T-helper 9 cell (primary cell): ENCODE measurements at regions not wholly inside any gene's neighbourhood (a gene's known extent, or its start where the extent isn't known, plus 50 kb on each side); places are given as distances from the start of the nearest gene placed in this dataset.
"Not testable (repeated sequence)": the region's sequence is repeated elsewhere in the genome, so short reads cannot be mapped to it uniquely, and the experiment has no call there.

Experiments used
- DNase-seq: peaks from one replicate; pipeline ENCODE4 v3.0.0-alpha.2; 2020

- DNase-seq: no peak
These were observed 246.0 kb upstream of the PHF14 start for GRCh38 chr7:10727636-10728035.

- no peak for DNase-seq
These were observed 242.4 kb upstream of the PHF14 start for GRCh38 chr7:10731253-10731773.

GRCh38 chr7:10733747-10734146 lies 239.9 kb upstream of the PHF14 start:
- DNase-seq: no peak

- no peak for DNase-seq
These were observed 239.1 kb upstream of the PHF14 start for GRCh38 chr7:10734595-10734994.

GRCh38 chr7:10739401-10739800 lies 234.3 kb upstream of the PHF14 start:
- no peak for DNase-seq

GRCh38 chr7:10740805-10741204 lies 232.9 kb upstream of the PHF14 start:
- no peak for DNase-seq

GRCh38 chr7:10756981-10757380 lies 216.7 kb upstream of the PHF14 start:
- no peak for DNase-seq

GRCh38 chr7:10759120-10759519 lies 214.6 kb upstream of the PHF14 start:
- DNase-seq: no peak

- no peak for DNase-seq
These were observed 205.9 kb upstream of the PHF14 start for GRCh38 chr7:10767771-10768170.

GRCh38 chr7:10770176-10770575 lies 203.5 kb upstream of the PHF14 start:
- no peak for DNase-seq

GRCh38 chr7:10773430-10773829 lies 200.2 kb upstream of the PHF14 start:
- DNase-seq: no peak

GRCh38 chr7:10779465-10780399 lies 193.9 kb upstream of the PHF14 start:
- DNase-seq: no peak

- no peak for DNase-seq
These were observed 193.3 kb upstream of the PHF14 start for GRCh38 chr7:10780400-10780747.

GRCh38 chr7:10786976-10787375 lies 186.7 kb upstream of the PHF14 start:
- DNase-seq: not testable (repeated sequence)

- DNase-seq: no peak
These were observed 184.5 kb upstream of the PHF14 start for GRCh38 chr7:10789170-10789569.

- no peak for DNase-seq
These were observed 182.8 kb upstream of the PHF14 start for GRCh38 chr7:10790910-10791309.

- no peak for DNase-seq
These were observed 179.5 kb upstream of the PHF14 start for GRCh38 chr7:10793995-10794775.

GRCh38 chr7:10797157-10797556 lies 176.5 kb upstream of the PHF14 start:
- no peak for DNase-seq

- no peak for DNase-seq
These were observed 175.6 kb upstream of the PHF14 start for GRCh38 chr7:10798044-10798443.

GRCh38 chr7:10799475-10799874 lies 174.2 kb upstream of the PHF14 start:
- DNase-seq: no peak

GRCh38 chr7:10802011-10802410 lies 171.7 kb upstream of the PHF14 start:
- no peak for DNase-seq

- DNase-seq: no peak
These were observed 171.1 kb upstream of the PHF14 start for GRCh38 chr7:10802526-10802925.

GRCh38 chr7:10803720-10804119 lies 170.0 kb upstream of the PHF14 start:
- DNase-seq: no peak

GRCh38 chr7:10804770-10805169 lies 168.9 kb upstream of the PHF14 start:
- DNase-seq: no peak
